Loucy (cell line): ENCODE measurements at regions not wholly inside any gene's neighbourhood (a gene's known extent, or its start where the extent isn't known, plus 50 kb on each side); places are given as distances from the start of the nearest gene placed in this dataset.
"Not testable (repeated sequence)": the region's sequence is repeated elsewhere in the genome, so short reads cannot be mapped to it uniquely, and the experiment has no call there.

Experiments
- H2AFZ ChIP-seq: fragments of 200-600 bp; sonication (generic); 2 replicates; pipeline ENCODE4 v1.6.0; 2016; ENCODE audit warnings: antibody characterized with exemption, mild to moderate bottlenecking, low read length, moderate library complexity
- H3F3A ChIP-seq: fragments of 200-600 bp; 2 replicates; pipeline ENCODE4 v1.6.0; 2016; ENCODE audit warnings: antibody characterized with exemption, low read depth, mild to moderate bottlenecking
- H3K27me3 ChIP-seq: fragments of 200-600 bp; sonication (generic); 2 replicates; pipeline ENCODE4 v1.6.1; 2014; ENCODE audit warnings: low read length, mild to moderate bottlenecking; ENCODE audit not compliant: insufficient read depth, poor library complexity, severe bottlenecking
- H3K36me3 ChIP-seq: fragments of 200-600 bp; sonication (generic); 2 replicates; pipeline ENCODE4 v1.6.1; 2016; ENCODE audit warnings: low read length; ENCODE audit not compliant: insufficient read depth
- H3K4me1 ChIP-seq: fragments of 200-600 bp; sonication (generic); 2 replicates; pipeline ENCODE4 v1.5.1; 2014; ENCODE audit warnings: low read length, mild to moderate bottlenecking; ENCODE audit not compliant: insufficient read depth, poor library complexity, severe bottlenecking
- H3K4me2 ChIP-seq: fragments of 200-600 bp; sonication (generic); 2 replicates; pipeline ENCODE4 v1.6.0; 2014; ENCODE audit warnings: antibody characterized with exemption, low read length, low read depth, mild to moderate bottlenecking; ENCODE audit not compliant: poor library complexity, severe bottlenecking
- H3K4me3 ChIP-seq: fragments of 200-600 bp; sonication (generic); 2 replicates; pipeline ENCODE4 v1.5.1; 2014; ENCODE audit warnings: low read length, mild to moderate bottlenecking, mixed read lengths; ENCODE audit not compliant: poor library complexity, severe bottlenecking
- H3K79me2 ChIP-seq: fragments of 200-600 bp; sonication (generic); 2 replicates; pipeline ENCODE4 v1.6.1; 2014; ENCODE audit warnings: low read length; ENCODE audit not compliant: insufficient read depth
- H3K9ac ChIP-seq: fragments of 200-600 bp; sonication (generic); 2 replicates; pipeline ENCODE4 v1.6.0; 2014; ENCODE audit warnings: mild to moderate bottlenecking, low read depth, low read length, moderate library complexity; ENCODE audit not compliant: poor library complexity, severe bottlenecking
- H3K9me2 ChIP-seq: fragments of 200-600 bp; sonication (generic); replicated peaks from 2 replicates; pipeline ENCODE4 v1.6.1; 2016; ENCODE audit warnings: low read depth, low read length, mixed read lengths
- H3K9me3 ChIP-seq: fragments of 200-600 bp; sonication (generic); 2 replicates; pipeline ENCODE4 v1.6.1; 2014; ENCODE audit warnings: mild to moderate bottlenecking, antibody characterized with exemption, low read length, low read depth; ENCODE audit not compliant: insufficient read depth
- H4K20me1 ChIP-seq: fragments of 200-600 bp; sonication (generic); 2 replicates; pipeline ENCODE4 v1.6.0; 2014; ENCODE audit warnings: antibody characterized with exemption, low read length, mild to moderate bottlenecking; ENCODE audit not compliant: insufficient read depth, poor library complexity, severe bottlenecking
- EZH2phosphoT487 ChIP-seq: fragments of 200-600 bp; IDR thresholded peaks from 2 replicates; pipeline ENCODE4 v1.6.1; 2018; ENCODE audit warnings: antibody characterized with exemption, mild to moderate bottlenecking, moderate library complexity, borderline replicate concordance
- TF ChIP-seq, protein P1 (sequence below): fragments of 200-600 bp; sonication (generic); conservative IDR thresholded peaks from 2 replicates; pipeline ENCODE4 v1.5.1; 2014; ENCODE audit warnings: mild to moderate bottlenecking, antibody characterized with exemption, low read length

DNA sequence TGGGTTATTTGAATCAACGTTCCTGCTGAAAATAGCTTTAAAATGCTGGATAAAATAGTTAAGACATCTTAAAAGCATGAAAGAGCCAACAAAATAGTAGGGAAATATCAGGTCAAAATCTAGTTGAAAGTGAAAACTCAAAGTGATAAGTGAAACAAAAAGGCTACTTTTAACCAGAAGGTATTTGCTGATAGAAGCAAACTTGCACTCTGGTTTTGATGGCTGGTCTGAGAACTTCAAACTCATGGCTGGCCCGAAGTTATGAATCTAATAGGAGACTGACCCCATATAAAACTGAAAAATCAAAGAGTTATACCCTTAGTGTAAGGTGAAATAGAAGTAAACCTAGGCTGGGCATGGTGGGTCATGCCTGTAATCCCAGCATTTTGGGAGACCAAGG lies 66.3 kb upstream of the HOXC13 start:
- Histone ChIP-seq H4K20me1 (no peaks in the 10 kb centered on the region), H2AFZ (no peak overlapping the region), H3K4me2 (no peak overlapping the region), H3K9me2 (no peaks in the 10 kb centered on the region), H3K79me2 (no peaks in the 10 kb centered on the region), H3K4me3 (no peak overlapping the region), H3K9me3 (no peaks in the 10 kb centered on the region), H3K9ac (no peak overlapping the region), H3K4me1 (no peaks in the 10 kb centered on the region), H3K36me3 (no peaks in the 10 kb centered on the region), H3K27me3 (no peaks in the 10 kb centered on the region), H3F3A (no peaks in the 10 kb centered on the region)
- no peak for TF ChIP-seq EZH2phosphoT487
- TF ChIP-seq, protein P1, sequence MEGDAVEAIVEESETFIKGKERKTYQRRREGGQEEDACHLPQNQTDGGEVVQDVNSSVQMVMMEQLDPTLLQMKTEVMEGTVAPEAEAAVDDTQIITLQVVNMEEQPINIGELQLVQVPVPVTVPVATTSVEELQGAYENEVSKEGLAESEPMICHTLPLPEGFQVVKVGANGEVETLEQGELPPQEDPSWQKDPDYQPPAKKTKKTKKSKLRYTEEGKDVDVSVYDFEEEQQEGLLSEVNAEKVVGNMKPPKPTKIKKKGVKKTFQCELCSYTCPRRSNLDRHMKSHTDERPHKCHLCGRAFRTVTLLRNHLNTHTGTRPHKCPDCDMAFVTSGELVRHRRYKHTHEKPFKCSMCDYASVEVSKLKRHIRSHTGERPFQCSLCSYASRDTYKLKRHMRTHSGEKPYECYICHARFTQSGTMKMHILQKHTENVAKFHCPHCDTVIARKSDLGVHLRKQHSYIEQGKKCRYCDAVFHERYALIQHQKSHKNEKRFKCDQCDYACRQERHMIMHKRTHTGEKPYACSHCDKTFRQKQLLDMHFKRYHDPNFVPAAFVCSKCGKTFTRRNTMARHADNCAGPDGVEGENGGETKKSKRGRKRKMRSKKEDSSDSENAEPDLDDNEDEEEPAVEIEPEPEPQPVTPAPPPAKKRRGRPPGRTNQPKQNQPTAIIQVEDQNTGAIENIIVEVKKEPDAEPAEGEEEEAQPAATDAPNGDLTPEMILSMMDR: no peak

DNA sequence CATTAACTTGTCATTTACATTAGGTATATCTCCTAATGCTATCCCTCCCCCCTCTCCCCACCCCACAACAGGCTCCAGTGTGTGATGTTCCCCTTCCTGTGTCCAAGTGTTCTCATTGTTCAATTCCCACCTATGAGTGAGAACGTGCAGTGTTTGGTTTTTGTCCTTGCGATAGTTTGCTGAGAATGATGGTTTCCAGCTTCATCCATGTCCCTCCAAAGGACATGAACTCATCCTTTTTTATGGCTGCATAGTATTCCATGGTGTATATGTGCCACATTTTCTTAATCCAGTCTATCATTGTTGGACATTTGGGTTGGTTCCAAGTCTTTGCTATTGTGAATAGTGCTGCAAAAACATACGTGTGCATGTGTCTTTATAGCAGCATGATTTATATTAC lies 60.7 kb upstream of the HOXC13 start:
- H3F3A ChIP-seq, H2AFZ ChIP-seq: not testable (repeated sequence)

DNA sequence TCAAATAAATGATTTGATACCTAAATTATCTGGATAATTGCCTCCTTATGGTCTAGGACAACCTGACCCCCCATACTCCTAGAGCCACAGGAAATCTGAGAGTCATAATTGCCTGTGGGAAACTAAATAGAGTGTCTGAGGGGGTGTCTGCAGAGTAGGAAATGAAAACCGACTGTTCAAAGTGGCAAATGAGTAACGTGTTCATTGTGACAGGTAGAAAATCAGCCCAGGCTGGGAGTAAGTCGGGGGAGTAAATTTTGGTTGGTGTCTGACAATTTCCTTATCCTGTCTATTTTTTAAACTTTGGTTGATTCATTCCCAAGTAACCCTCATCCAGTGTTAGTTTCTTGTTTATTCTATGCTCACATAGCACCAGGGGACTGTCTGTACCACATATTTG lies 51.6 kb upstream of the HOXC13 start:
- H3K79me2 ChIP-seq: no peaks in the 10 kb centered on the region
- H3K4me1 ChIP-seq: peaks cover 12% of the 10 kb centered on the region
- TF ChIP-seq, protein P1: no peak
- no peak for TF ChIP-seq EZH2phosphoT487
- no peak overlapping the region for H2AFZ ChIP-seq
- H4K20me1 ChIP-seq: no peaks in the 10 kb centered on the region
- H3K27me3 ChIP-seq: no peaks in the 10 kb centered on the region
- H3K9me3 ChIP-seq: no peaks in the 10 kb centered on the region
- H3F3A ChIP-seq: no peaks in the 10 kb centered on the region
- H3K4me2 ChIP-seq: no peak overlapping the region
- H3K9me2 ChIP-seq: no peaks in the 10 kb centered on the region
- H3K9ac ChIP-seq: no peak overlapping the region
- no peaks in the 10 kb centered on the region for H3K36me3 ChIP-seq
- H3K4me3 ChIP-seq: no peak overlapping the region

More for the DNA sequence above, 60.7 kb upstream of the HOXC13 start:
- H3K36me3 ChIP-seq, H3K79me2 ChIP-seq, H3K9me3 ChIP-seq, H3K4me2 ChIP-seq, H3K27me3 ChIP-seq, H3K9ac ChIP-seq, H3K4me3 ChIP-seq, H4K20me1 ChIP-seq, H3K4me1 ChIP-seq, H3K9me2 ChIP-seq: not testable (repeated sequence)

DNA sequence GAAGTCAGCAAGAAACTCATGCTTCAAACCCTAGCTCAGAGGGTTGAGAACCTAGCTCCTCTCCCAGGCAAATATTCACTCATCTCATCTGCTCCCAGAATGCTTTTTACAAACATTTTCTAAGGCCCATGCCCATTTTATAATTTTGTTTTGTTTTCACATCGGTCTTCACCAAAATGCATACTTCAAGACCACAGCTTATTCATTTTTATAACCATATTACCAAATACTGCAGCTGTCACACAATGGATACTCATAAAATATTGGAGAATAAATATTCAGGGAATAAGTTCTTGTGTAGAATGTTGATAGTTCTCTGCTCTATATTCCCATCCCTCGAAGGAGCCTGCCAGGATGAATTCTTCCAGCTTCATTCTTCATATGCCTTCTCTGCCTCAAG lies 50.8 kb upstream of the HOXC13 start:
- Histone ChIP-seq H2AFZ (no peak overlapping the region), H3K27me3 (no peaks in the 10 kb centered on the region), H3K9me2 (no peaks in the 10 kb centered on the region), H3K4me3 (no peak overlapping the region), H3K9ac (no peak overlapping the region), H3K9me3 (no peaks in the 10 kb centered on the region), H3K79me2 (no peaks in the 10 kb centered on the region), H3K36me3 (no peaks in the 10 kb centered on the region), H3K4me1 (peaks cover 19% of the 10 kb centered on the region), H3K4me2 (no peak overlapping the region), H4K20me1 (no peaks in the 10 kb centered on the region), H3F3A (no peaks in the 10 kb centered on the region)
- TF ChIP-seq, protein P1: no peak
- TF ChIP-seq EZH2phosphoT487: no peak
